ENCODE measurements at regions not wholly inside any gene's neighbourhood (a gene's known extent, or its start where the extent isn't known, plus 50 kb on each side); places are given as distances from the start of the nearest gene placed in this dataset.

DNA sequence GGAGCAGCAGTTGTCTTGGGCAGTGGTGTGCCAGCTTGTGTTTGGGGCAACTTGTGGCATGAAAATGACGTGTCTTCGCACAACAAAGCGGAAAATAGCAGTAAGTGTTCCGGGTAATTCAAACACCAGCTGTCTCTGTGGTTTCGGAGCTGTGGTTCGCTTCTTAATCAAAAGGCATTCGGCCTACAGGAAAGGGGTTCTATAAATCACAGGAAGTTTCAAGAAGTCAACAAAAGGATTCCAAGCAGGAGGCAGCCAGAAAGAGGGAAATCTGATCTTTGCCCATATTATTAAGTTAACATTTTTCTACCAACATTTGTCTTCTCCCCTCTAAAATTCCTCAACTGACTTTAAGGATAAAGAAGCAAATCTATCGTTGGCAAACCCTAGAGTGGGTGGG is 353.4 kb downstream of the FGFR2 start:
- TF ChIP-seq, protein P1, sequence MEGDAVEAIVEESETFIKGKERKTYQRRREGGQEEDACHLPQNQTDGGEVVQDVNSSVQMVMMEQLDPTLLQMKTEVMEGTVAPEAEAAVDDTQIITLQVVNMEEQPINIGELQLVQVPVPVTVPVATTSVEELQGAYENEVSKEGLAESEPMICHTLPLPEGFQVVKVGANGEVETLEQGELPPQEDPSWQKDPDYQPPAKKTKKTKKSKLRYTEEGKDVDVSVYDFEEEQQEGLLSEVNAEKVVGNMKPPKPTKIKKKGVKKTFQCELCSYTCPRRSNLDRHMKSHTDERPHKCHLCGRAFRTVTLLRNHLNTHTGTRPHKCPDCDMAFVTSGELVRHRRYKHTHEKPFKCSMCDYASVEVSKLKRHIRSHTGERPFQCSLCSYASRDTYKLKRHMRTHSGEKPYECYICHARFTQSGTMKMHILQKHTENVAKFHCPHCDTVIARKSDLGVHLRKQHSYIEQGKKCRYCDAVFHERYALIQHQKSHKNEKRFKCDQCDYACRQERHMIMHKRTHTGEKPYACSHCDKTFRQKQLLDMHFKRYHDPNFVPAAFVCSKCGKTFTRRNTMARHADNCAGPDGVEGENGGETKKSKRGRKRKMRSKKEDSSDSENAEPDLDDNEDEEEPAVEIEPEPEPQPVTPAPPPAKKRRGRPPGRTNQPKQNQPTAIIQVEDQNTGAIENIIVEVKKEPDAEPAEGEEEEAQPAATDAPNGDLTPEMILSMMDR (IDR thresholded peaks at IDR 0.05; ENCODE audit: low read depth, low read length): no peak
- Histone ChIP-seq H3K4me3 (ENCODE audit: low read depth, low read length) (no peak overlapping the region), H3K9me3 (ENCODE audit: control insufficient read depth, insufficient read depth, low read length) (peaks cover 34% of the 10 kb centered on the region), H3K27ac (ENCODE audit: low read depth, low read length) (no peak overlapping the region), H3K27me3 (ENCODE audit: control insufficient read depth, insufficient read depth, low read length) (no peaks in the 10 kb centered on the region)
- ChIA-PET POLR2A (no interaction called here), CTCF (no interaction called here)
- DNase-seq (ENCODE audit: low read depth, low spot score): no peak

- no peak overlapping the region for H3K27ac ChIP-seq (ENCODE audit: low read depth, low read length)
- ChIA-PET CTCF (no interaction called here), POLR2A (no interaction called here)
- TF ChIP-seq, protein P1 (IDR thresholded peaks at IDR 0.05; ENCODE audit: low read depth, low read length): no peak
- no peak overlapping the region for H3K4me3 ChIP-seq (ENCODE audit: low read depth, low read length)
- H3K9me3 ChIP-seq (ENCODE audit: control insufficient read depth, insufficient read depth, low read length): peaks cover 28% of the 10 kb centered on the region
- no peaks in the 10 kb centered on the region for H3K27me3 ChIP-seq (ENCODE audit: control insufficient read depth, insufficient read depth, low read length)
- DNase-seq (ENCODE audit: low read depth, low spot score): no peak
Measured at GRCh38 chr10:121245754-121246153, 352.5 kb downstream of the FGFR2 start.

- ChIA-PET CTCF (no interaction called here), POLR2A (no interaction called here)
- TF ChIP-seq, protein P1 (IDR thresholded peaks at IDR 0.05; ENCODE audit: low read depth, low read length): no peak
- no peak overlapping the region for H3K27ac ChIP-seq (ENCODE audit: low read depth, low read length)
- no peak overlapping the region for H3K4me3 ChIP-seq (ENCODE audit: low read depth, low read length)
- no peaks in the 10 kb centered on the region for H3K27me3 ChIP-seq (ENCODE audit: control insufficient read depth, insufficient read depth, low read length)
- peaks cover 11% of the 10 kb centered on the region for H3K9me3 ChIP-seq (ENCODE audit: control insufficient read depth, insufficient read depth, low read length)
- DNase-seq (ENCODE audit: low read depth, low spot score): no peak
Measured at GRCh38 chr10:121248266-121248665, 350.0 kb downstream of the FGFR2 start.

DNA sequence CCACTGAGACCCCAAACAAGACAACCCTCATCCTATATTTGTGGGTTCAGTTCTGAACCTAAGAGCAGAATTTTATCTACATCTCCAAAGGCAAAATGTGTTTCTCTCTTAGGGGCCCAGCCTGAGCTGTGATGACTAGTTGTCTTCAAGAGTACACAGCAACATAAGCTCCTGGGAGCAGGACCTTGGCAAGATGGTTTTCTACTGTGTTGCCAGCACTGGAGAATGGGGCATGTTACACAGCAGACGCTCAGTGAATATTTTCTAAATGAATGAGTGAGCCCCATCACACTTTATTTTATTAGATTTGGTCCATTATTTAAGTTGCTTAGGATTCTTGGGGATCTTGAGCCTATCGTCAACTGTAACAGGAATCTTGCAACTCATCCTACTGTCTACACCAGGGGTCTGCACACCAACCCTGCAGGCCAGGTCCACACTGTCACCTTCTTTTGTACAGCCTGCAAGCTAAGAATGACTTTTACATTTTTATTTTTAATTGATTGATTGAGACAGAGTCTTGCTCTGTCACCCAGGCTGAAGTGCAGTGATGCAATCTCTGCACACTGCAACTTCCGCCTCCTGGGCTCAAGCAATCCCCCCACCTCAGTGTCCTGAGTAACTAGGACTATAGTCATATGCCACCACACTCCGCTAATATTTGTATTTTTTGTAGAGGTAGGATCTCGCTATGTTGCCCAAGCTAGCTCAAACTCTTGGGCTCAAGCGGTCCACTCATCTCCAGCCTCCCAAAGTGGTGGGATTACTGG is 347.1 kb downstream of the FGFR2 start:
- Histone ChIP-seq H3K27me3 (ENCODE audit: control insufficient read depth, insufficient read depth, low read length) (no peaks in the 10 kb centered on the region), H3K9me3 (ENCODE audit: control insufficient read depth, insufficient read depth, low read length) (peaks cover 9% of the 10 kb centered on the region; the same call in 1 of the 2 replicates), H3K4me3 (ENCODE audit: low read depth, low read length) (no peak overlapping the region), H3K27ac (ENCODE audit: low read depth, low read length) (no peak overlapping the region)
- CTCF ChIA-PET: no interaction called here
- POLR2A ChIA-PET: no interaction called here
- TF ChIP-seq, protein P1 (IDR thresholded peaks at IDR 0.05; ENCODE audit: low read depth, low read length): no peak
- DNase-seq (ENCODE audit: low read depth, low spot score): no peak

- ChIA-PET CTCF (no interaction called here), POLR2A (no interaction called here)
- Histone ChIP-seq H3K27me3 (ENCODE audit: control insufficient read depth, insufficient read depth, low read length) (no peaks in the 10 kb centered on the region), H3K9me3 (ENCODE audit: control insufficient read depth, insufficient read depth, low read length) (peaks cover 9% of the 10 kb centered on the region; the same call in 1 of the 2 replicates), H3K4me3 (ENCODE audit: low read depth, low read length) (no peak overlapping the region), H3K27ac (ENCODE audit: low read depth, low read length) (no peak overlapping the region)
- DNase-seq (ENCODE audit: low read depth, low spot score): no peak
- TF ChIP-seq, protein P1 (IDR thresholded peaks at IDR 0.05; ENCODE audit: low read depth, low read length): no peak
Measured at GRCh38 chr10:121252756-121253155, 345.5 kb downstream of the FGFR2 start.
